ENCODE measurements at regions not wholly inside any gene's neighbourhood (a gene's known extent, or its start where the extent isn't known, plus 50 kb on each side); places are given as distances from the start of the nearest gene placed in this dataset.

GRCh38 chr12:42834062-42834461 is 244.5 kb upstream of the PRICKLE1 start:
- DNase-seq: no peak

- no peak for DNase-seq
Measured at GRCh38 chr12:42828836-42829235, 239.3 kb upstream of the PRICKLE1 start.

- DNase-seq: no peak
Measured at GRCh38 chr12:42824327-42824726, 234.8 kb upstream of the PRICKLE1 start.

- DNase-seq: no peak
Measured at GRCh38 chr12:42823679-42824078, 234.1 kb upstream of the PRICKLE1 start.

- no peak for DNase-seq
Measured at GRCh38 chr12:42819846-42820245, 230.3 kb upstream of the PRICKLE1 start.

GRCh38 chr12:42815068-42815467 is 225.5 kb upstream of the PRICKLE1 start:
- no peak for DNase-seq

- DNase-seq: no peak
Measured at GRCh38 chr12:42812871-42813270, 223.3 kb upstream of the PRICKLE1 start.

GRCh38 chr12:42812086-42812485 is 222.5 kb upstream of the PRICKLE1 start:
- no peak for DNase-seq

GRCh38 chr12:42810006-42810405 is 220.5 kb upstream of the PRICKLE1 start:
- DNase-seq: no peak

GRCh38 chr12:42809226-42809625 is 219.7 kb upstream of the PRICKLE1 start:
- DNase-seq: no peak

GRCh38 chr12:42807766-42808165 is 218.2 kb upstream of the PRICKLE1 start:
- no peak for DNase-seq

GRCh38 chr12:42807251-42807650 is 217.7 kb upstream of the PRICKLE1 start:
- DNase-seq: no peak

GRCh38 chr12:42804928-42805327 is 215.4 kb upstream of the PRICKLE1 start:
- no peak for DNase-seq

- no peak for DNase-seq
Measured at GRCh38 chr12:42802785-42803189, 213.2 kb upstream of the PRICKLE1 start.

- DNase-seq: no peak
Measured at GRCh38 chr12:42801271-42801670, 211.7 kb upstream of the PRICKLE1 start.

- no peak for DNase-seq
Measured at GRCh38 chr12:42799966-42800365, 210.4 kb upstream of the PRICKLE1 start.

- DNase-seq: peak; percentile 14
Measured at GRCh38 chr12:42798811-42799438, 209.4 kb upstream of the PRICKLE1 start.

- DNase-seq: no peak
Measured at GRCh38 chr12:42794806-42795205, 205.3 kb upstream of the PRICKLE1 start.

GRCh38 chr12:42793166-42793565 is 203.6 kb upstream of the PRICKLE1 start:
- DNase-seq: no peak

- no peak for DNase-seq
Measured at GRCh38 chr12:42792265-42792664, 202.7 kb upstream of the PRICKLE1 start.

- DNase-seq: no peak
Measured at GRCh38 chr12:42791399-42791798, 201.9 kb upstream of the PRICKLE1 start.

- no peak for DNase-seq
Measured at GRCh38 chr12:42790761-42791151, 201.2 kb upstream of the PRICKLE1 start.

- no peak for DNase-seq
Measured at GRCh38 chr12:42789808-42790760, 200.5 kb upstream of the PRICKLE1 start.

Measured in amniotic stem cell (primary cell).